KMS-11 (cell line): ENCODE measurements at regions not wholly inside any gene's neighbourhood (a gene's known extent, or its start where the extent isn't known, plus 50 kb on each side); places are given as distances from the start of the nearest gene placed in this dataset.

Experiments used
- H2AFZ ChIP-seq: fragments of 200-600 bp; sonication (generic); 2 replicates; pipeline ENCODE4 v1.6.1; 2016; ENCODE audit warnings: antibody characterized with exemption, mixed run types, low read depth
- H3K27ac ChIP-seq: fragments of 200-600 bp; sonication (generic); 2 replicates; pipeline ENCODE4 v1.6.1; 2016; ENCODE audit warnings: mild to moderate bottlenecking, mixed run types
- H3K27me3 ChIP-seq: fragments of 200-600 bp; sonication (generic); 2 replicates; pipeline ENCODE4 v1.6.1; 2017; ENCODE audit warnings: mild to moderate bottlenecking, low read depth, mixed run types, moderate library complexity; ENCODE audit not compliant: insufficient read depth
- H3K36me3 ChIP-seq: fragments of 200-600 bp; sonication (generic); 2 replicates; pipeline ENCODE4 v1.6.1; 2017; ENCODE audit warnings: mild to moderate bottlenecking, mixed run types; ENCODE audit not compliant: insufficient read depth
- H3K4me1 ChIP-seq: fragments of 200-600 bp; sonication (generic); 2 replicates; pipeline ENCODE4 v1.6.1; 2016; ENCODE audit warnings: mild to moderate bottlenecking, low read depth, mixed run types; ENCODE audit not compliant: poor library complexity, severe bottlenecking
- H3K4me2 ChIP-seq: fragments of 200-600 bp; sonication (generic); 2 replicates; pipeline ENCODE4 v1.7.0; 2016; ENCODE audit warnings: mild to moderate bottlenecking, mixed run types
- H3K4me3 ChIP-seq: fragments of 200-600 bp; sonication (generic); IDR thresholded peaks from 2 replicates; pipeline ENCODE4 v1.6.1; 2017; ENCODE audit warnings: low read depth, low read length, mixed read lengths; ENCODE audit not compliant: insufficient read depth
- H3K79me2 ChIP-seq: fragments of 200-600 bp; sonication (generic); 2 replicates; pipeline ENCODE4 v1.6.1; 2016; ENCODE audit warnings: low read depth, mixed run types; ENCODE audit not compliant: insufficient read depth
- H3K9ac ChIP-seq: fragments of 200-600 bp; sonication (generic); 2 replicates; pipeline ENCODE4 v1.6.1; 2016; ENCODE audit warnings: mild to moderate bottlenecking, mixed run types
- H4K20me1 ChIP-seq: fragments of 200-600 bp; sonication (generic); 2 replicates; pipeline ENCODE4 v1.6.1; 2016; ENCODE audit warnings: mild to moderate bottlenecking, mixed run types; ENCODE audit not compliant: insufficient read depth
- CTCF ChIP-seq: fragments of 200-600 bp; sonication (generic); conservative IDR thresholded peaks from 2 replicates; pipeline ENCODE4 v1.6.1; 2017; ENCODE audit warnings: low read depth, mild to moderate bottlenecking, antibody characterized with exemption, low read length, moderate library complexity, mixed read lengths

- H3K27me3 ChIP-seq, result no peaks in the 10 kb centered on the region
- no peak for TF ChIP-seq CTCF
- H3K27ac ChIP-seq, result no peak overlapping the region
Measured at GRCh38 chr7:145543242-145543641, 573.4 kb upstream of the CNTNAP2 start.

GRCh38 chr7:145539910-145540309 lies 576.7 kb upstream of the CNTNAP2 start:
- no peak for TF ChIP-seq CTCF

More at GRCh38 chr7:145543242-145543641, 573.4 kb upstream of the CNTNAP2 start:
- H3K4me3 ChIP-seq, result no peak overlapping the region
- H4K20me1 ChIP-seq, result no peaks in the 10 kb centered on the region
- H3K79me2 ChIP-seq, result no peaks in the 10 kb centered on the region
- H2AFZ ChIP-seq, result no peak overlapping the region
- no peaks in the 10 kb centered on the region for H3K4me1 ChIP-seq
- no peak overlapping the region for H3K9ac ChIP-seq
- no peaks in the 10 kb centered on the region for H3K36me3 ChIP-seq
- H3K4me2 ChIP-seq, result no peak overlapping the region

GRCh38 chr7:145534301-145534700 lies 582.3 kb upstream of the CNTNAP2 start:
- H3K4me1 ChIP-seq, result no peaks in the 10 kb centered on the region
- H3K9ac ChIP-seq, result no peak overlapping the region
- no peak overlapping the region for H3K4me3 ChIP-seq
- H4K20me1 ChIP-seq, result no peaks in the 10 kb centered on the region
- TF ChIP-seq CTCF, result no peak
- H3K36me3 ChIP-seq, result no peaks in the 10 kb centered on the region
- H2AFZ ChIP-seq, result no peak overlapping the region
- no peak overlapping the region for H3K27ac ChIP-seq
- no peaks in the 10 kb centered on the region for H3K79me2 ChIP-seq
- no peak overlapping the region for H3K4me2 ChIP-seq
- no peaks in the 10 kb centered on the region for H3K27me3 ChIP-seq

More at GRCh38 chr7:145539910-145540309, 576.7 kb upstream of the CNTNAP2 start:
- no peaks in the 10 kb centered on the region for H3K79me2 ChIP-seq
- H3K27me3 ChIP-seq, result no peaks in the 10 kb centered on the region
- no peak overlapping the region for H3K9ac ChIP-seq
- H3K4me2 ChIP-seq, result no peak overlapping the region
- H2AFZ ChIP-seq, result no peak overlapping the region
- no peak overlapping the region for H3K27ac ChIP-seq
- no peak overlapping the region for H3K4me3 ChIP-seq
- H4K20me1 ChIP-seq, result no peaks in the 10 kb centered on the region
- H3K36me3 ChIP-seq, result no peaks in the 10 kb centered on the region
- H3K4me1 ChIP-seq, result no peaks in the 10 kb centered on the region

GRCh38 chr7:145520284-145520683 lies 596.3 kb upstream of the CNTNAP2 start:
- H3K4me3 ChIP-seq, result no peak overlapping the region
- no peak for TF ChIP-seq CTCF

More at GRCh38 chr7:145520284-145520683, 596.3 kb upstream of the CNTNAP2 start:
- no peaks in the 10 kb centered on the region for H3K27me3 ChIP-seq
- H4K20me1 ChIP-seq, result no peaks in the 10 kb centered on the region
- H3K27ac ChIP-seq, result no peak overlapping the region
- H3K36me3 ChIP-seq, result no peaks in the 10 kb centered on the region
- H3K4me1 ChIP-seq, result no peaks in the 10 kb centered on the region
- no peak overlapping the region for H2AFZ ChIP-seq
- no peak overlapping the region for H3K4me2 ChIP-seq
- no peaks in the 10 kb centered on the region for H3K79me2 ChIP-seq
- no peak overlapping the region for H3K9ac ChIP-seq
